Fibroblast of lung (primary cell): ENCODE measurements at regions not wholly inside any gene's neighbourhood (a gene's known extent, or its start where the extent isn't known, plus 50 kb on each side); places are given as distances from the start of the nearest gene placed in this dataset.

ENCODE experiments used
- DNase-seq, 2 donors: peaks; one replicate each; pipeline versions ENCODE4 v3.0.0 to v3.0.0-alpha.2; 2010; ENCODE audit warnings: low read depth in 2 of 2
- H2AFZ ChIP-seq: 2 replicates; pipeline ENCODE4 v1.5.1; 2012; ENCODE audit warnings: low read length, control low read depth, inconsistent platforms
- H3K27ac ChIP-seq: 2 replicates; pipeline ENCODE4 v1.5.1; 2011; ENCODE audit warnings: low read length, control low read depth; ENCODE audit not compliant: insufficient read depth
- H3K27me3 ChIP-seq: 2 replicates; pipeline ENCODE4 v1.5.1; 2011; ENCODE audit warnings: mild to moderate bottlenecking, low read length; ENCODE audit not compliant: control insufficient read depth, insufficient read depth
- H3K36me3 ChIP-seq: 2 replicates; pipeline ENCODE4 v1.5.1; 2011; ENCODE audit warnings: low read length; ENCODE audit not compliant: control insufficient read depth, insufficient read depth
- H3K4me1 ChIP-seq: 2 replicates; pipeline ENCODE4 v1.5.1; 2011; ENCODE audit warnings: low read length; ENCODE audit not compliant: control insufficient read depth, insufficient read depth; ENCODE audit errors: extremely low read depth
- H3K4me2 ChIP-seq: 2 replicates; pipeline ENCODE4 v1.5.1; 2011; ENCODE audit warnings: low read length, control low read depth; ENCODE audit not compliant: insufficient read depth; ENCODE audit errors: extremely low read depth
- H3K4me3 ChIP-seq, 4 experiments: fragments of 200-600 bp in 1 of 4; sonication (generic) in 1 of 4; replicated peaks in 1 of 4; 2 replicates each; pipeline ENCODE4 v1.5.1; 2011 to 2016; ENCODE audit warnings: low read length in 4 of 4, low read depth in 3 of 4, mild to moderate bottlenecking in 3 of 4, control low read depth in 2 of 4, inconsistent platforms in 1 of 4, mixed read lengths in 1 of 4; ENCODE audit not compliant: insufficient read depth in 1 of 4; ENCODE audit errors: control extremely low read depth in 1 of 4
- H3K79me2 ChIP-seq: 2 replicates; pipeline ENCODE4 v1.5.1; 2012; ENCODE audit warnings: mild to moderate bottlenecking, low read length, inconsistent platforms; ENCODE audit not compliant: control insufficient read depth, insufficient read depth
- H3K9ac ChIP-seq: 2 replicates; pipeline ENCODE4 v1.5.1; 2011; ENCODE audit warnings: mild to moderate bottlenecking, low read length, control low read depth; ENCODE audit not compliant: insufficient read depth
- H3K9me3 ChIP-seq: 2 replicates; pipeline ENCODE4 v1.5.1; 2012; ENCODE audit warnings: low read depth, low read length; ENCODE audit not compliant: control insufficient read depth, insufficient read depth
- H4K20me1 ChIP-seq: 2 replicates; pipeline ENCODE4 v1.5.1; 2011; ENCODE audit warnings: low read length; ENCODE audit not compliant: control insufficient read depth, insufficient read depth; ENCODE audit errors: extremely low read depth
- CTCF ChIP-seq, 2 donors: IDR thresholded peaks in 1 of 2; conservative IDR thresholded peaks in 1 of 2; 1 replicate in 1 of 2; 2 replicates in 1 of 2; pipeline ENCODE4 v1.5.1; 2011 to 2012; ENCODE audit warnings: low read length in 2 of 2, control low read depth in 1 of 2, inconsistent platforms in 1 of 2, low read depth in 1 of 2, mild to moderate bottlenecking in 1 of 2
- EZH2 ChIP-seq: IDR thresholded peaks from 2 replicates; pipeline ENCODE4 v1.5.1; 2012; ENCODE audit warnings: low read length, control low read depth, mild to moderate bottlenecking; ENCODE audit errors: missing control alignments

DNA sequence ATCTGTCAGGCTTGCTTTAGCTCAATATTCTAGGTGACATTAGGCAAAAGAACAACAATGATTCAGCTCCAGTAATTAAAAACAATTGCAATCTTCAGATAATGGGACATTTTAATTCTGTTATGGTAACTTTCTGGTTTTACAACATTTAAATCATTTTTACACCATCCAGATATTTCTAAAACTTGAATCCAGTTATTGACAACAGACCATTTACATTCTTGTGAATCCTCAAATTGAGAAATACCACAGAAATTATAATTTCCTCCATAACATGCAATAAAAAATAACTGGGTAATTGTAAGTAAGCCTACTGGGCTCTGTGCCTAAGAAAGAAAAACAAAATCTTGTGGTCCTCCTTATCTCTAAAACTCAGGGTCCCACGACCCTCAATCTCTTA, 195.0 kb upstream of the S100G start:
- H3K4me2 ChIP-seq, result no peak overlapping the region
- no peak overlapping the region for H3K4me3 ChIP-seq
- no peak for TF ChIP-seq EZH2
- TF ChIP-seq CTCF (conservative IDR thresholded peaks at IDR 0.05 in 1 of 2, IDR thresholded peaks at IDR 0.05 in 1 of 2; ENCODE audit: low read depth in 1 of 2, low read length in 2 of 2), result no peak
- H2AFZ ChIP-seq, result no peak overlapping the region
- H3K27me3 ChIP-seq, result no peaks in the 10 kb centered on the region
- H3K9me3 ChIP-seq, result no peaks in the 10 kb centered on the region
- H3K79me2 ChIP-seq, result no peaks in the 10 kb centered on the region
- no peaks in the 10 kb centered on the region for H3K4me1 ChIP-seq
- H3K36me3 ChIP-seq, result no peaks in the 10 kb centered on the region
- H4K20me1 ChIP-seq, result no peaks in the 10 kb centered on the region
- H3K9ac ChIP-seq, result no peak overlapping the region
- no peak for DNase-seq
- no peak overlapping the region for H3K27ac ChIP-seq

- no peaks in the 10 kb centered on the region for H3K27me3 ChIP-seq
- DNase-seq, result no peak
- no peak overlapping the region for H3K9ac ChIP-seq
- H2AFZ ChIP-seq, result no peak overlapping the region
- H3K9me3 ChIP-seq, result no peaks in the 10 kb centered on the region
- H3K4me2 ChIP-seq, result no peak overlapping the region
- H3K27ac ChIP-seq, result no peak overlapping the region
- no peaks in the 10 kb centered on the region for H3K4me1 ChIP-seq
- H3K36me3 ChIP-seq, result no peaks in the 10 kb centered on the region
- no peaks in the 10 kb centered on the region for H4K20me1 ChIP-seq
- H3K4me3 ChIP-seq, result no peak overlapping the region
- TF ChIP-seq CTCF (conservative IDR thresholded peaks at IDR 0.05 in 1 of 2, IDR thresholded peaks at IDR 0.05 in 1 of 2; ENCODE audit: low read depth in 1 of 2, low read length in 2 of 2), result no peak
- no peak for TF ChIP-seq EZH2
- no peaks in the 10 kb centered on the region for H3K79me2 ChIP-seq
Observed at GRCh38 chrX:16457239-16457638, 192.7 kb upstream of the S100G start.

- Histone ChIP-seq H3K27me3 (no peaks in the 10 kb centered on the region), H3K27ac (no peak overlapping the region), H3K79me2 (no peaks in the 10 kb centered on the region), H3K9me3 (no peaks in the 10 kb centered on the region), H3K4me1 (peaks cover 4% of the 10 kb centered on the region), H3K9ac (no peak overlapping the region), H3K4me2 (no peak overlapping the region), H3K36me3 (no peaks in the 10 kb centered on the region), H2AFZ (no peak overlapping the region), H4K20me1 (no peaks in the 10 kb centered on the region), H3K4me3 (no peak overlapping the region)
- no peak for TF ChIP-seq CTCF (conservative IDR thresholded peaks at IDR 0.05 in 1 of 2, IDR thresholded peaks at IDR 0.05 in 1 of 2; ENCODE audit: low read depth in 1 of 2, low read length in 2 of 2)
- no peak for TF ChIP-seq EZH2
- no peak for DNase-seq
Observed at GRCh38 chrX:16458208-16458607, 191.8 kb upstream of the S100G start.
